Dermis blood vessel endothelial cell (primary cell): ENCODE measurements at regions not wholly inside any gene's neighbourhood (a gene's known extent, or its start where the extent isn't known, plus 50 kb on each side); places are given as distances from the start of the nearest gene placed in this dataset.
"Not testable (repeated sequence)": the region's sequence is repeated elsewhere in the genome, so short reads cannot be mapped to it uniquely, and the experiment has no call there.

Source experiments
- DNase-seq: peaks from one replicate; pipeline ENCODE4 v3.0.0; 2010

DNA sequence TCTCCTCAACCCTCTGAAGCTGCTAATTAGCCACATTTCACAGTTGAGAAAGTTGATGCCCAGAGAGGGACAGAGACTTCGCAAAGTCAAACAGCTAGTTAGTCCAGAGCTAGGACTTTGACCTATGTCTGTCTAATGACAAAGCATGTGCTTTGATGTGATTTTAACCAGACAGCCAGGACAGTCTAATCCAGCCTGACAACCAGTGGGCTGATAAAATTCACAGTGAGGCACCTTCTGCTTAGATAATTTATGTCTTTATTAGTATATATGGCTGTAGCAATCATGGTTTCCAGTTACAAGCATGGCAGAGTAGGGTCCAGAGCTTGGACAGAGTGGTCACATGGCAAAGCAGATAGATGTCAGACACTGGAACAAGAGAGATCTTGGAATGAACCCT is 133.6 kb upstream of the C1QTNF7 start:
- no peak for DNase-seq

DNA sequence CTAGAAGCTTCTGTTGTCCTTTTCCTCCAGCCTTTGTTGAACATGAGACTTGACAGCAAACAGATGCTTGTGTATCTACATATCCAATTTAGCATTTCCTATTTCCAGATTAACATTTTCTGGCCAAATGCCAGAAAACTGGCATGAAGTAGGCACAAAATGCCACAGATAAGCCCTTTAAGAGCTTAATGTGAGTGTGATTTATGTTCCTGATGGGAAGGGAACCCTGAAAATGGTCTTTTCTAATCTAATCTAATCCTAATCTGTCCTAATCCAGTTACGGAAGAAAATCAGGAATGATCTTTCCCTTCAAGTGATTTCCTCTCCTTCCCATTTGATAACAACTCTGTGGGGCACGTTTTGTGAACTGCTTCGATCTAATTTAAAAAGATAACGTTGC is 133.0 kb upstream of the C1QTNF7 start:
- no peak for DNase-seq

DNA sequence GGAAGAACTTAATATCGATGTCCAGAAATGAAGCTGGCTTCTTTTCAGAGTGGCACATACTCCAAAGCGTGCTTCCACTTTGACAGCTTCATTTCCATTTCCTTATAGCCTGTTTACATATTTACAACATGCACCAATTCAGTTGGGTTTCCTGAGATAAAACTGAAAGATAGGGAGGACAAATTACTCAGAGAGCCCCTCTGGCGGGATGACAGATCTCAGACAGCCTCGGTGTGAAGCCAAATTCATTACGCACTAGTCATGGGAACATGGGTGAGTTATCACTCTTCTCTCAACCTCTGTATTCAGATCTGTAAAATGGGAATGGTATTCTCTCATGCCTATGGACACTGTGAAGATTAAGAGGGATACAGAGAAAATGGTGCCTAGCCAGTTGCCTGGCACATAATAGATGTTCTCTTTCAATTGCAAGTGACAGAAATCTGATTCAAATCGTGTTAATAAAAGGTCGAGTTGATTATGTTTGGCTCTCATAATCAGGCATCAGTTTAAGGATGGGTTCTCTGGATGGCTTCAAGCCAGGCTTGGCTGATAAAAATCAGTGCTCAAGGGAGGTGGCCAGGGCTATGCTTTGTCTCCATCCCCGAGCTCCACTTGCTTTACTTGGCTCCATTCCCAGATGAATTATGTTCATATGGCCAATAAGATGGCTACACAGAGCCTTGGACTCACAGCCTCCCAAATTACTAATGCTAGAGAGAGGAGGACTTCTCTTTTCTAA is 132.2 kb upstream of the C1QTNF7 start:
- no peak for DNase-seq

DNA sequence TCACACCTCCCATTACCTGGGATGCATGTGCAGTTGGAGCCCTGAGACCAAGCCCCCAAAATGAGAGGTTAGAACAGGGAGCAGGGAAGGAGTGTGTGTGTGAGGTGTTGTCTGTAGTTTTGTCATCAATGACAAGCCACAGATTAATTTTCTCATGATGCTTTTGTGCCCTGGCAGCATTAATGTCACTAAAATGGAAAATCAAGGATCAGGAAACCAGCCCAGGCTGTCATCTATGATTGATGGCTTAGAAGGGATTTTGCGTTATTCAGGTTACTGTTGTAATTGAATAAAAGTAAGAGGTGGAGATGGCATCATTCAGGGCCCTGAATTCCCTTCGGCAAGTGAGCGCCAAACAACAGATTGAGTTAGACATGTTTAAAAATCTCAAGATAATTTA is 130.5 kb upstream of the C1QTNF7 start:
- DNase-seq, result no peak

DNA sequence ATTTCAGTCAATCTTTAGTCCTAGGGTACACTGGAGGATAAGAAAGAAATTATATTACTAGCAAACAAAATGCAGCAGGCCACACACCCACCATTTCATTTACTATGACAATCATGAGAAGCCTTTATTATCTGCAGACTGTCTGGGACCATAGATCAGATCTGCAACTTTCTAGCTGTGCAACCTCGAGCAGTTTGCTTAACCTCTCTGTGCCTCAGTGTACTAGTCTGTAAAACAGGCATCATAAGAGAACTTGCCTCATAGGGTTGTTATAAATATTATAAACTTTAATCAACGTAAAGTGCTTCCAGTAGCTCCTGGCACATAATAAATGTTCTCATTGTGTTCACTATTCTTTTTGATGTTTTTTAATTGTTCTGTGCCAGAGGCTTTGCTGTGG is 128.2 kb upstream of the C1QTNF7 start:
- no peak for DNase-seq

DNA sequence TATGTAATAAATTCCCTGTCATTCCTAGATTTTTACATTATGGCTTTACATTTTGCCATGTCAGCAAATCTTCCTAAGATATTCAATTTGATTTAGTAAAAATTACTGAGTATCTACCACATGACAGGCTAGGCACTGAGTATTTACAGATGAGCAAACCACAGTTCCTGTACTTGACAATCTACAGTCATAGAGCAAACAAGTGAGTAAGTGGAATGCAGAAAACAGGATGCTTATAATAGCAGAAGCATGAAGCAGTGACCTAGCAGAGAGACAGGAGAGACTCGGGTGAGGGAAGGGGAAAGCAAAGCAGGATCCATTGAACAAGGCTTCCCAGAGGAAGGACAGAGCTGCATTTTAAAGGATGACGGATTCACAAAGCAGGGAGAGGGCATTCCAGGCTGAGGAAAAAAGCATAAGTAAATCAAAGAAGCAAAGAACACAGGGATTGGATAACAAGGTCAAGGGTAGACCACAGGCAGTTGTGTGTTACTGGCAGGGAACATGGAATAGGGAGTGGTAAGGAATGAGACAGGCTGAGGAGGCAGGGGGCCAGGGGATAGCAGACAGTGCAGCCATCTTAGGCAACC is 124.7 kb upstream of the C1QTNF7 start:
- DNase-seq, result no peak

DNA sequence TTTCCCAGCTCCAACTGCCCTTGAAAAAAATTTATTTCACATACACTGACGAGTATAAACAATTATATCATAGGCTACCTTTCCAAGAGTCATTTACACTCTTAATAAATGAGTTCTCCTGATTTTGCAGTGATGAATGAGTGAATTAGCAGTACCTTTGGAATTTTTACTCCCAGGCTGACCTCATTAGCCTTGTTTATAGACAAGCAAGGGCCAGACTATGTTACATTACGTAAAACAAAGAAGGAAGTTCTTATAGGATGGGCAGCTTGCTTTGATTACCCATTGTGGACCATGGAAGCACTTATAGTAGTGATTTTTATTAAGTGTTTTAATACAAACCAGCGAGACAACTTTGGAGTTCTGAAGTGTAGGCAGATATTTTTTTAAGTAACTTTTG is 112.9 kb upstream of the C1QTNF7 start:
- DNase-seq, result no peak

DNA sequence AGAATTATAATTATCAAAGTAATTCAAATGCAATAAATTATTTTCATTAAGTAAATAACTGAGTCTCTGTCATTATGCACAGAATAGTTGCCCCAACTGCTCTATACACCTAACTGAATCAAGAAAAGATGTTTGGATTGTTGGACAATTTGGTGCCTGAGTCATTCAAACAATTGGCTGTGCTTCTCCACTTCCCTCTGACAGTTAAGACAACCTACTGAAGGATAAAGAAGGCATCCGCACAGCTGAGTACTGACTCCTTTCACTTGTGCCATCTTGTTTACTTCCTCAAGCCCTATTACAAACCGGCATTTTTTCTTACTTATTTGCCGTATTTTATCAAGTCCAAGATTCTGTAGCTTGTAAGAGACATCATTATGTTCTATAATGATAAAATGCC is 110.6 kb upstream of the C1QTNF7 start:
- DNase-seq, result no peak

DNA sequence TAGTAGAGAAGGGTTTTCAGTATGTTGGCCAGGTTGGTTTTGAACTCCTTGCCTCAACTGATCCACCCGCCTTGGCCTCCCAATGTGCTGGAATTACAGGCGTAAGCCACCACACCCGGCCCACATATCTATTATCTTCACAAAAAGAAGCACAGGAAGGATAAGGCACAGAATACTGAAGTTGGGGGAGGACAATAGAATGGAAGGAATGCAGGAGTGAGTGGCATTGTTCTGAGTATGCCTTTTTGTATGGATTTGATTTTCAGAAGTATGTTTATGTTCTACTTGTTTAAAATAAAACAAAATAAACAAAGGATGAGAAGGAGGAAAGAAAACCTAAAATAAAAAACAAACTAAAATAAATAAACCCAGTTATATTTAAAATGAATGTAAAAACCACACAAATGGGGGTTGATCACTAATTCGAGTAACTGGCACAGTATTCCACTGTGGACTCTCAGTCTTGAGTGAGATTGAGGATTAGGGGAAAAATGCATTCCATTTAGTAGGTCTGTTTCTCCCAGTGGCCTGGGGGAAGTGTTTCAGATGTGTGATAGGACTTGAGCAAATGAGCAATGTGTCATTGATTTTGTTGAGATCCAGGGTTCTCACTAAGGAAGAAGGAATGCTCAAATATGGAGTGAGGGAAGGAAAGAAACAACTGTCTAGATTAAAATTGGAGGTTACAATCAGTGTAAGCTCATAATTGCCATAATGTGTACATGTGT is 109.0 kb upstream of the C1QTNF7 start:
- DNase-seq, result no peak

DNA sequence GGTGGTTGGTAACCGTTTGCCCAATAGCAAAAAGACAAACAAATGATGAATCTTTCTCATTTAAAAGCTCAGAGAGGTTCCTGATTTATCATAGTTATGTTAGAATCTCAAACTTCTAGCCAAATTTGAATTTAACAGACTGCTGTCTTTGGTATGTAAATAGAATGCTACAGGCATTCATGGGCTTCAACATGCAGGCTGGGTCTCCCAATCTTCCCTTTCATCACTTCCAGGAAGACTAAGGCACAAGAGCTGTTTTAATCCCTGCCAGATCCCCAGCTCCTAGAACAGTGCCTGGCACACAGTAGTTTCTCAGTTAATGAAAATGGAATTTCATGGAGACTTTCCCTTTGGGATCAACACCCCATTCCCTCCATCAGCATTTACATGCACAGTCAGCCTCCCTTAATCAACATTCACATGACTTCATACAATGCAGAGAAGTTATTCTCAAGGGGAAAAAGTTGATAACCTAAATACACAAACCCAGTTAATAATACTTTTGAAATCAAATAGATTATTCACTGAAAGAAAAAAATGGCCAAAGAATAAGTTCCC is 107.6 kb upstream of the C1QTNF7 start:
- DNase-seq, result no peak

DNA sequence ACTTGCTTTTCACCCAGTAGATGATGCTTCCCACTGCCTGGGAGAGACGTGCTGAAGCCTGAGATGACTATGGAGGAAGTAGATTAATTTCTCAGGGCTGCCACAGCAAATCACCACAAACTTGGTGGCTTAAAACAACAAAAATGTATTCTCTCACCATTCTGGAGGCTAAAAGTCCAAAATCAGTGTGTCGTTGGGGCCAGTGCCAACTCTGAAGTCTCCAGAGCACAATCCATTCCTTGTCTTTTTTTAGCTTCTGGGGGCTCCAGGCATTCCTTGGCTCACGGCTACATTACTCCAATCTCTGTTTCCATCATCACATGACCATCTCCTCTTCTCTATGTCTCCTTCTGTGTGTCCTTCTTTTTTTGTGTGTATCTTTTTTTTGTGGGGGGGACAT is 105.8 kb upstream of the C1QTNF7 start:
- DNase-seq, result no peak

DNA sequence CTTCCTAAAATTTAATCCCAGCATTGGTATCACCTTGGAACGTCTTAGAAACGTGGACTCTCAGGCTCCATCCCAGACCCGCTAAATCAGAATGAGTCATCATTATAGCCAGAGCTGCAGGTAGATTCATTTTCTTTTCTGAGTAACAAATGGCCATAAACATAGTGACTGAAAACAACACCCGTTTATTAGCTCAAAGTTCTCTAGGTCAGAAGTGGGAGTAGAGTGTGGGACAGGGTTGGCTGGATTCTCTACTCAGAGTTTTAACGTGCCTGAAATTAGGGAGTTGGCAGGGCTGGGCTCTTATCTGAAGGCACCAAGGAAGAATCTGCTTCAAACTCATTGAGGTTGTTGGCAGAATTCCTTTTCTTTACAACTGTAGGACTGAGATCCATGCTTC is 101.8 kb upstream of the C1QTNF7 start:
- DNase-seq, result no peak

DNA sequence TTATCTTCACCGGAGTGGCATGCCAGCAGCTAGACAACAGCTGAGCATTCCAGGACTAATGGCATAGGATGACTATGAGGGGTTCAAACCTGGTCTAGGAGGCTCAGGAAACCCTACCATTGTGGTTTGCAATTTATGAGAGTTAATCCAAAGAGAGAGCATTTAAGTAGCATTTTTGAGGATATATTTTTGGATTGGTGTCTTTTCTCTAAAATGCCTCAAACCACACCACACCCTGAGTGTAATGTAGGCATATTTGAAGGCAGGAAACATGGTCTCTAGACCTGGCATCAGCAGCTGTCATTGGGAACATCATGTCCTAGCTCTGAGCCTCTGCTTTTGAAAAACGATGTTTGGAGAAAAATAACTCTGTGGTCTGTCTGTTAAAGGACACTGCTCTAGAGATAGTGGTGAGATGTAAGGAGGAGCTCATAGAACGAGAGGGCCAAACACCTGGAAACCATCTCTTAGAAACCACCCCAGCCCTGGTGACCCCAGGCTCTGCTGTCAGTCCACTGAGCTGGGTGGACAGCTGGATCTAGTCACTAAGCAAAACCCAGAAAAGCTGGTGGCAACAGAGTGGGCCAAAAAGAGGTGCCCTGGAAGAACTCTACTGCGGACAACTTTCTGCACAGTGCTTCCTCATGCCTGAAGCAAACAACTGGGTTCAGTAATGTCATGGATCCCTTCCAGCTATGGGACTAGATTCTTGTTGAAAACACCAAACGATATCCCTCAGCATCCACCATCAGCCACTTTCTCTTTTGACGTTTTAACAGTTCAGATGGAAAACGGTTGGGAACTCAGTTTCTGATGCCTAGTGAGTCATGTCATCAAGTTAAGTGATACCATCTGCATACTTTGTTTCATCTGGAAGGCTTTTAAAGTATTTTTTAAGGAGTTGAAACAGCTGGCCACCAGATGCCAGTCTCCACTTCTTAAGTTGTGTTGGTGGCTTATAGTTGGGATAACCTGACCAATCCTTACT is 100.2 kb upstream of the C1QTNF7 start:
- no peak for DNase-seq

DNA sequence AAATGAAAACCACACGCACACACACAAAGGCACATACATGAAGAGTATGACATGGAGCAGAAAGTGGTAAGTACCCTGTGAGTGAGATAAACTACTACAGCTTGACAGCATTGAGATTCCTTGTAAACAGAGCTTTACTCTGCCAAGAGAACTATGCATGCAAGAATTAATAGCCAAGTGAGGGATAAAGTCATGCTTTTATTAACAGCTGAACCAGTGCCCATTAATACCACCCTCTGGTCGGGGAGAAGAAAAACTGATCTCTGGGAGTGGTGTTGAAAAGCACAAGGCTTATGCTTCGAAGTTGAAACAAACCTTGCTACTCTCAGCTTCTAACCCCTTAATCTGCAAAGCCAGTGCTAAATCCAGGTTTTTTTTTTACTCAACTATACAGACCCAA is 95.9 kb upstream of the C1QTNF7 start:
- DNase-seq, result no peak

DNA sequence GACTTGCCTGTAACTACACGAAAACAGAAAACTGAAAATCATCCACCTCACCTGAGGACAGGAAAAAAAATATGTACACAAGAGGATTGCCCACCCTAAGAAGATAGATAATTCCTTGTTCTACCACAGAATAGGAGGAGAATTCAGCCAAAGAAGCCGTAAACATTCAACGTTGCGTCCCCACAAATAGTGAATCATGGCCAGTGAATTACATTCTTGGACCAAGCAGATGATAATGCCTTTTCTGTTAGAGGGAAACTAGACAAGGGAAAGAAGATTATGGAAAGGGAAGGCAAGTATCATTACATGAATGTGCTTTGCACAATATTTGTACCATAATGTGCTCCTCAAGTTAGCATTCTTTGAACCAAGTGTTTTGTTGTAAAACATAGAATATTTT is 95.5 kb upstream of the C1QTNF7 start:
- no peak for DNase-seq

DNA sequence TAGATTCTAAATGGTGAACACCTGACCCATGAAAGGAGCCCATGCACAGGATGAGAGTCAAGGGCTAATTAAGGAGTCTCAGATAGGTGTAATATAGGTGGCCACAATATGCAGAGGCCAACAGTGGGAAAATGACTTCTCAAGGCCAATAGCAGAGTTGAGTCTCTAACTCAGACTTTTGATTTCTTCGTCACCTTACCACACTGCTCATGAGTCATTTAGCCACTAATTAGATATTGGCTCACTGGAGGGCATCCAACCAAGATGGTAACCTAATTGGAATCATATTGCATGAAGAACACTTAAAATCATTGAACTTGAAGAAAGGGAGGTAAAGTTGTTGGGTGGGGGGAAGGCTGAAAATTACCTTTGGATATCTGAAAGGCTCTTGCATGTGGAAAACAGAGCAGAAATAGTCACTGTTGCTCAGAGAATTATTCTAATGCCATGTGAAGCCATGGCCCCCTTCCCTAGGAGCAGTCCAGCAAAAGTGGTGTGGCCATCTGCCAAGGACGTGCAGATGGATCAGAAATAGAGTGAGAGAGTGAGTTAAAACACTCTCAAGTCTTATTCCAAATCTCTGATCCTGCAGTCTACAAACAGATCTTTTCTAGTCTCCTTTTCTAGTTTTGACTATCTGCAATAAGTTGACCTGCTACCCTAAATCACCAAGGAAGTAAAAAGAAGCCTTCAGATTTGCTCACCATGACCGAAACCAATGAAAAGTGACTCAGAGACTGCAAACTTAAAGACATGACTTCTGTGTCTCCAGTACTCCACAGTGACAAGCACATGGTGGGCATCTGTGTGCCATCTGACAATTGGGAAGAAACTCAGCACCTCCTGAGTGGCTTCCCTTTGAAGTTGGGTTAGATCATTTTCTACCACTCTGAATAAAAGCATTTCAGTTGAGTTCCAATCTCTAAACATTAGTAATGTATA is 93.9 kb upstream of the C1QTNF7 start:
- DNase-seq, result no peak

DNA sequence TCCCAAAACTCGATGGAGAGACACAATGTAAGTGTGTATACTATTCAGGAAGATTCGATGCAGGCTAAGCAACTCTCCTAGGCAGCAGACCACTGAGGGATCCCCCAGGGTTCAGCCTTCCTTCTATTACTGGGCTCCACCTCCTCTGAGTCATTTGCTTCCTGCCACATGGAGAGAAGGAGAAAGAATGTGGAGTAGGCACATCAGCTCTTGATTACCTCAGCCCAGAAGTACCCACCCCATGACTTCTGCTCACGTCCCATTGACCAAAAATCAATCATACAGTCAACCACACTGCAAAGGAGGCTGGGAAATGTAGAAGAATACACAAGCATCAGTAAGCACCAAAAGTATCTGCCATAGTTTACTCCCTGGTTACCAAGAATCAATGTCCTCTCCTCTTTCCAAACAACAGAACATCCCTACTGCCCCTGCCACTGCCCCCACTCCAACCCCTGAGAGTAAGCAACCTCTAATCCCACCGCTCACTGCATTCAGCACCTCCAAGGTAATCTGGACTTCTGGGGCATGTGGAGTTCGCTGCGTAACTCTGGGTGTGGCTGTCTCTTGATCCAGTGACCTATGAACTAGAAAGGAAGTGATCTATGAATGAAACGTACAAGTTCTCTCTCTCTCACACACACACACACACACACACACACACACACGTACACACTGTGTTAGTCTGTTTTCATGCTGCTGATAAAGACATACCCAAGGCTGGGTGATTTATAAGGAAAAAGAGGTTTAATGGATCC is 91.2 kb upstream of the C1QTNF7 start:
- DNase-seq, result no peak

DNA sequence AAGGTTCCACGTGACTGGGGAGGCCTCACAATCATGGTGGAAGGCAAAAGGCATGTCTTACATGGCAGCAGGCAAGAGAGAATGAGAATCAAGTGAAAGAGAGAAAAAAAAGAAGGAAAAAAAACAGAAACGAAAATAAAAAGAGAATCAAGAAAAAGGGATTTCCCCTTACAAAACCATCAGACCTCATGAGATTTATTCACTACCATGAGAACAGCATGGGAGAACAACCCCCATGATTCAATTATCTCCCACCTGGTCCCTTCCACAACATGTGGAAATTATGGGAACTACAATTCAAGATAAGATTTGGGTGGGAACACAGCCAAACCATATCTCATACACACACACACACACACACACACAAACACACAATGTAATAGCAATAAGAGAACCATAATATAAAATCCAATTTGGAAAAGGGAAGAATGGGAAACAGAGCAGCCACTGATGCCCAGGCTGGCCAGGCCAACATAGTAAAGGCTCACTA is 90.6 kb upstream of the C1QTNF7 start:
- DNase-seq, result not testable (repeated sequence)

DNA sequence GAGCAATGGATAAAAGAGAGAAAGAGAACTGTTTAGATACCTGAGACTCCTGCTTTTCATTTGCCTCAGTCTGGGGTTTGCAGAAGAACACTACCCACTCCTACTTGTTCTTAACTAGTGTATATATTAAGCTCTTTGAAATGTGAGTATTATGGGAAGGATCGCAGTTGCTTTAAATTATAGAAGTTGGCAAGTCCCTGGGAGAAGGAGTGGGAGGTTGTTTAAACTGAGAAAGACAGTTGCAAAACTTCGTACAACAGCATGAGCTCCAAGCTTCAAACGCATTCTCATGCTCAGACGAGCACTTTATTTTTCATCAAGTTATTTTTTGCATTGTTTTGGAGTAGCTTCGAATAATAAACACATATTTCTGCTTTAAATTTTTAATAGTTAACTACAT is 88.1 kb upstream of the C1QTNF7 start:
- no peak for DNase-seq

DNA sequence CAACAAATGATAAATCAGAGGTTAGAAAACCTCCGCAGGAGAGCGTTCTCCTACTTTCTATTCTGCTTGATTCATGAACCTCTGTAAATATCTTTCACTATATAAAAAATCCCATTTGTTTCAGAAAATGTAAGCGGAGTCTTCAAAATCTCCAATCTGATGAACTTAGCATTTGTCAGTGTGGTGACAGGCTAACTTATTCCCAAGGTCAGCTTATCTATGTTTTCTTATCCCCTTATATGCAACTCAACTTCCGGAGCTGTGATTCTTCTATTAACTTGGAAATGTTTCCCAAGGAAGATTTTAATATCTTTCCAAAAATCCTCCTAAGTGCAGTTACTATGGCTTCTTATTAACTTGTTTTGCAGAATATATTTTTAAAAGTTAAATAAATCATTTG is 87.5 kb upstream of the C1QTNF7 start:
- DNase-seq, result no peak
